ENCODE measurements at regions not wholly inside any gene's neighbourhood (a gene's known extent, or its start where the extent isn't known, plus 50 kb on each side); places are given as distances from the start of the nearest gene placed in this dataset.

- ATAC-seq (replicated peaks) (no peak), DNase-seq (no peak)
- no peak overlapping the region for H3K27ac Mint-ChIP-seq
- no peaks in the 10 kb centered on the region for H3K27me3 Mint-ChIP-seq
- no peak overlapping the region for H3K4me3 Mint-ChIP-seq
- no peaks in the 10 kb centered on the region for H3K36me3 Mint-ChIP-seq (ENCODE audit: insufficient read depth)
- H3K4me1 Mint-ChIP-seq (ENCODE audit: low read depth in 2 of 2), result no peaks in the 10 kb centered on the region
- peaks cover 9% of the 10 kb centered on the region in 2 donors for H3K9me3 Mint-ChIP-seq
Observed at GRCh38 chr9:16039988-16040761, 487.3 kb downstream of the CCDC171 start.

GRCh38 chr9:16043756-16044578 lies 491.1 kb downstream of the CCDC171 start:
- no peaks in the 10 kb centered on the region for H3K4me1 Mint-ChIP-seq (ENCODE audit: low read depth in 2 of 2)
- H3K9me3 Mint-ChIP-seq, result peaks cover 9 to 10% of the 10 kb centered on the region in 2 donors
- DNase-seq (no peak), ATAC-seq (replicated peaks) (no peak)
- H3K27ac Mint-ChIP-seq, result no peak overlapping the region
- no peaks in the 10 kb centered on the region for H3K36me3 Mint-ChIP-seq (ENCODE audit: insufficient read depth)
- H3K27me3 Mint-ChIP-seq, result no peaks in the 10 kb centered on the region
- H3K4me3 Mint-ChIP-seq, result no peak overlapping the region

- H3K9me3 Mint-ChIP-seq, result peaks cover 9 to 10% of the 10 kb centered on the region in 2 donors
- no peaks in the 10 kb centered on the region for H3K36me3 Mint-ChIP-seq (ENCODE audit: insufficient read depth)
- DNase-seq (no peak), ATAC-seq (replicated peaks) (no peak)
- no peaks in the 10 kb centered on the region for H3K27me3 Mint-ChIP-seq
- H3K4me3 Mint-ChIP-seq, result no peak overlapping the region
- no peaks in the 10 kb centered on the region for H3K4me1 Mint-ChIP-seq (ENCODE audit: low read depth in 2 of 2)
- H3K27ac Mint-ChIP-seq, result no peak overlapping the region
Observed at GRCh38 chr9:16044579-16044881, 491.7 kb downstream of the CCDC171 start.

GRCh38 chr9:16045651-16046280 lies 492.9 kb downstream of the CCDC171 start:
- no peak overlapping the region for H3K4me3 Mint-ChIP-seq
- H3K27me3 Mint-ChIP-seq, result no peaks in the 10 kb centered on the region
- ATAC-seq (replicated peaks) (no peak), DNase-seq (no peak)
- peaks cover 8 to 10% of the 10 kb centered on the region in 2 donors for H3K9me3 Mint-ChIP-seq
- no peaks in the 10 kb centered on the region for H3K36me3 Mint-ChIP-seq (ENCODE audit: insufficient read depth)
- H3K27ac Mint-ChIP-seq, result no peak overlapping the region
- no peaks in the 10 kb centered on the region for H3K4me1 Mint-ChIP-seq (ENCODE audit: low read depth in 2 of 2)

GRCh38 chr9:16046713-16047112 lies 493.9 kb downstream of the CCDC171 start:
- Mint-ChIP-seq H3K9me3 (peaks cover 0 to 8% of the 10 kb centered on the region in 2 donors), H3K4me1 (ENCODE audit: low read depth in 2 of 2) (no peaks in the 10 kb centered on the region), H3K27me3 (no peaks in the 10 kb centered on the region), H3K27ac (no peak overlapping the region), H3K4me3 (no peak overlapping the region), H3K36me3 (ENCODE audit: insufficient read depth) (no peaks in the 10 kb centered on the region)
- DNase-seq (no peak), ATAC-seq (replicated peaks) (no peak)

- ATAC-seq (replicated peaks), result no peak
- Mint-ChIP-seq H3K4me1 (ENCODE audit: low read depth in 2 of 2) (no peaks in the 10 kb centered on the region), H3K9me3 (peaks cover 7 to 10% of the 10 kb centered on the region in 2 donors), H3K27me3 (no peaks in the 10 kb centered on the region), H3K27ac (no peak overlapping the region), H3K4me3 (no peak overlapping the region), H3K36me3 (ENCODE audit: insufficient read depth) (no peaks in the 10 kb centered on the region)
- no peak for DNase-seq
Observed at GRCh38 chr9:16048129-16048528, 495.3 kb downstream of the CCDC171 start.

- Mint-ChIP-seq H3K27me3 (no peaks in the 10 kb centered on the region), H3K9me3 (peaks cover 13 to 23% of the 10 kb centered on the region in 2 donors), H3K4me3 (no peak overlapping the region), H3K36me3 (ENCODE audit: insufficient read depth) (no peaks in the 10 kb centered on the region), H3K4me1 (ENCODE audit: low read depth in 2 of 2) (no peaks in the 10 kb centered on the region), H3K27ac (no peak overlapping the region)
- DNase-seq, result no peak
- ATAC-seq (replicated peaks), result no peak
Observed at GRCh38 chr9:16052146-16052545, 499.3 kb downstream of the CCDC171 start.

- H3K27ac Mint-ChIP-seq, result no peak overlapping the region
- no peaks in the 10 kb centered on the region for H3K4me1 Mint-ChIP-seq (ENCODE audit: low read depth in 2 of 2)
- no peaks in the 10 kb centered on the region for H3K36me3 Mint-ChIP-seq (ENCODE audit: insufficient read depth)
- DNase-seq (no peak), ATAC-seq (replicated peaks) (no peak)
- H3K4me3 Mint-ChIP-seq, result no peak overlapping the region
- H3K27me3 Mint-ChIP-seq, result no peaks in the 10 kb centered on the region
- H3K9me3 Mint-ChIP-seq, result peaks cover 11 to 23% of the 10 kb centered on the region in 2 donors
Observed at GRCh38 chr9:16052757-16053530, 500.1 kb downstream of the CCDC171 start.

- H3K27ac Mint-ChIP-seq, result no peak overlapping the region
- H3K9me3 Mint-ChIP-seq, result peaks cover 22 to 31% of the 10 kb centered on the region in 2 donors
- DNase-seq (no peak), ATAC-seq (replicated peaks) (no peak)
- H3K4me3 Mint-ChIP-seq, result no peak overlapping the region
- peaks cover 0 to 5% of the 10 kb centered on the region in 2 donors for H3K27me3 Mint-ChIP-seq
- H3K4me1 Mint-ChIP-seq (ENCODE audit: low read depth in 2 of 2), result peaks cover 0 to 2% of the 10 kb centered on the region in 2 donors
- peaks cover 1% of the 10 kb centered on the region for H3K36me3 Mint-ChIP-seq (ENCODE audit: insufficient read depth)
Observed at GRCh38 chr9:16057541-16057940, 504.7 kb downstream of the CCDC171 start.

- peaks cover 0 to 5% of the 10 kb centered on the region in 2 donors for H3K27me3 Mint-ChIP-seq
- ATAC-seq (replicated peaks) (no peak), DNase-seq (no peak)
- no peak overlapping the region for H3K27ac Mint-ChIP-seq
- H3K4me1 Mint-ChIP-seq (ENCODE audit: low read depth in 2 of 2), result peaks cover 0 to 2% of the 10 kb centered on the region in 2 donors
- H3K4me3 Mint-ChIP-seq, result no peak overlapping the region
- peaks cover 4% of the 10 kb centered on the region for H3K36me3 Mint-ChIP-seq (ENCODE audit: insufficient read depth)
- peaks cover 17 to 30% of the 10 kb centered on the region in 2 donors for H3K9me3 Mint-ChIP-seq
Observed at GRCh38 chr9:16058131-16058549, 505.3 kb downstream of the CCDC171 start.

- H3K36me3 Mint-ChIP-seq (ENCODE audit: insufficient read depth), result peaks cover 4% of the 10 kb centered on the region
- H3K9me3 Mint-ChIP-seq, result peaks cover 15 to 16% of the 10 kb centered on the region in 2 donors
- peaks cover 0 to 5% of the 10 kb centered on the region in 2 donors for H3K27me3 Mint-ChIP-seq
- peaks cover 0 to 2% of the 10 kb centered on the region in 2 donors for H3K4me1 Mint-ChIP-seq (ENCODE audit: low read depth in 2 of 2)
- H3K4me3 Mint-ChIP-seq, result no peak overlapping the region
- H3K27ac Mint-ChIP-seq, result no peak overlapping the region
- DNase-seq (no peak), ATAC-seq (replicated peaks) (no peak)
Observed at GRCh38 chr9:16060436-16061129, 507.7 kb downstream of the CCDC171 start.

- no peak overlapping the region for H3K27ac Mint-ChIP-seq
- H3K4me1 Mint-ChIP-seq (ENCODE audit: low read depth in 2 of 2), result peaks cover 0 to 2% of the 10 kb centered on the region in 2 donors
- peaks cover 4% of the 10 kb centered on the region for H3K36me3 Mint-ChIP-seq (ENCODE audit: insufficient read depth)
- DNase-seq, result no peak
- no peak for ATAC-seq (replicated peaks)
- no peak overlapping the region for H3K4me3 Mint-ChIP-seq
- H3K9me3 Mint-ChIP-seq, result peaks cover 15 to 18% of the 10 kb centered on the region in 2 donors
- H3K27me3 Mint-ChIP-seq, result peaks cover 0 to 5% of the 10 kb centered on the region in 2 donors
Observed at GRCh38 chr9:16062542-16063240, 509.8 kb downstream of the CCDC171 start.
